ENCODE measurements at regions not wholly inside any gene's neighbourhood (a gene's known extent, or its start where the extent isn't known, plus 50 kb on each side); places are given as distances from the start of the nearest gene placed in this dataset.

DNA sequence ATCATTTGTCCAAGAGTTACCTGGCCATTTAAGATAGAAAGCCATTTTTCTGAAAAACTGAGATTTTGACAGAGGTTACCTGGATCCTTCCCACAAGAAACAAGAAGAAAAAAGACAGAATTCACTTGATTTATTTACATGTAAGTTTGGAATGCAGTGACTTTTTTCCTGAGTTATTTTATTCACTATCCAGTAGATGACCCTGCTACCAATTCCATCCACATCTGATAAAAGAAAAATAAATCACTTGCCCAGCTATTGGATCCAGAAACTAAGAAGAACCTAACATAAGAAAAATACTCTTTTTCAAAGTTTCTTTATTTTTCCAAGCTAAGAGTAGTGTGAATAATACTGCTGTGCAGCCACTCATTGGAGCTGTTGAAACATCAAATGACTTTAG lies 275.2 kb downstream of the CETN3 start:
- no peak for TF ChIP-seq POLR2AphosphoS5 (IDR thresholded peaks at IDR 0.05)
- TF ChIP-seq POLR2A (IDR thresholded peaks at IDR 0.05) = no peak
